Choroid plexus epithelial cell (primary cell): ENCODE measurements at regions not wholly inside any gene's neighbourhood (a gene's known extent, or its start where the extent isn't known, plus 50 kb on each side); places are given as distances from the start of the nearest gene placed in this dataset.

Source experiments
- DNase-seq: peaks from one replicate; pipeline ENCODE4 v3.0.0-alpha.2; 2010; ENCODE audit warnings: low read depth
- H3K4me3 ChIP-seq: 2 replicates; pipeline ENCODE4 v1.5.1; 2011; ENCODE audit warnings: low read depth, mild to moderate bottlenecking, control low read depth, low read length, moderate library complexity
- TF ChIP-seq, protein P1 (sequence below): conservative IDR thresholded peaks from 2 replicates; pipeline ENCODE4 v1.5.1; 2011; ENCODE audit warnings: low read depth, mild to moderate bottlenecking, control low read depth, inconsistent platforms, low read length, moderate library complexity

DNA sequence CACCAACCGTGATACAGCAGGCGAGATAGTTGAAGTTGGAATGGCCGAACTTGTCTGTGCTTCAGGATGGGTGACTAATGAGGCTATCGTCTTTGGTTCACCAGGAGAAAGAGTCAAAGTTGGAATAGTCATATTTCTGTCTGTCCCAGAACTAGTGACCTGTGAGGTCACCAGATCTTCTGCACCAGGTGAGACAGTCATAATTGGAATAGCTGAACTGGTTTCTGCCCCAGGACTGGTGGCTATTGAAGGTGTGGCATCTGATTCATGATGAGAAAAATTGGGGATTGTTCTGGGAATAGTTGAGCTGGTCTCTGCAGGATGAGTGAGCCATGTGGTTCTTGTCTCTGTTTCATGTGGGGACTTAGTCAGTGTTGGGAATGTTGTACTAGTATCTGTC lies 71.6 kb downstream of the MUC16 start:
- no peak for DNase-seq
- no peak overlapping the region for H3K4me3 ChIP-seq
- TF ChIP-seq, protein P1, sequence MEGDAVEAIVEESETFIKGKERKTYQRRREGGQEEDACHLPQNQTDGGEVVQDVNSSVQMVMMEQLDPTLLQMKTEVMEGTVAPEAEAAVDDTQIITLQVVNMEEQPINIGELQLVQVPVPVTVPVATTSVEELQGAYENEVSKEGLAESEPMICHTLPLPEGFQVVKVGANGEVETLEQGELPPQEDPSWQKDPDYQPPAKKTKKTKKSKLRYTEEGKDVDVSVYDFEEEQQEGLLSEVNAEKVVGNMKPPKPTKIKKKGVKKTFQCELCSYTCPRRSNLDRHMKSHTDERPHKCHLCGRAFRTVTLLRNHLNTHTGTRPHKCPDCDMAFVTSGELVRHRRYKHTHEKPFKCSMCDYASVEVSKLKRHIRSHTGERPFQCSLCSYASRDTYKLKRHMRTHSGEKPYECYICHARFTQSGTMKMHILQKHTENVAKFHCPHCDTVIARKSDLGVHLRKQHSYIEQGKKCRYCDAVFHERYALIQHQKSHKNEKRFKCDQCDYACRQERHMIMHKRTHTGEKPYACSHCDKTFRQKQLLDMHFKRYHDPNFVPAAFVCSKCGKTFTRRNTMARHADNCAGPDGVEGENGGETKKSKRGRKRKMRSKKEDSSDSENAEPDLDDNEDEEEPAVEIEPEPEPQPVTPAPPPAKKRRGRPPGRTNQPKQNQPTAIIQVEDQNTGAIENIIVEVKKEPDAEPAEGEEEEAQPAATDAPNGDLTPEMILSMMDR, result no peak
